Urinary bladder (tissue), 3 donors: ENCODE measurements at regions not wholly inside any gene's neighbourhood (a gene's known extent, or its start where the extent isn't known, plus 50 kb on each side); places are given as distances from the start of the nearest gene placed in this dataset.
A peak's percentile ranks its signal among the peaks of the same experiment; 100 is the strongest.

Experiments used
- DNase-seq: peaks from one replicate; pipeline ENCODE4 v3.0.0-alpha.2; 2015; ENCODE audit errors: extremely low spot score
- H3K27ac ChIP-seq: one replicate; pipeline ENCODE4 v1.5.1; 2013; ENCODE audit warnings: low read depth, mild to moderate bottlenecking, moderate library complexity
- H3K36me3 ChIP-seq: one replicate; pipeline ENCODE4 v1.6.1; 2013; ENCODE audit warnings: mild to moderate bottlenecking, moderate library complexity; ENCODE audit not compliant: insufficient read depth
- H3K4me1 ChIP-seq: one replicate; pipeline ENCODE4 v1.6.1; 2013; ENCODE audit warnings: mild to moderate bottlenecking, moderate library complexity; ENCODE audit not compliant: insufficient read depth
- H3K4me3 ChIP-seq: one replicate; pipeline ENCODE4 v1.5.1; 2013; ENCODE audit warnings: low read depth, low read length
- WGBS: extraction: QIAGEN DNeasy Blood & Tissue Kit; methylation state at CpG from one replicate; pipeline ENCODE4 v1.1.7; 2013; 5-methylcytosine and 5-hydroxymethylcytosine counted together
- donor health status: healthy with polysubstance abuse.
- donor health status: healthy.

GRCh38 chr12:114958538-114958937 lies 274.6 kb upstream of the TBX3 start:
- Histone ChIP-seq H3K27ac (no peak overlapping the region), H3K36me3 (no peaks in the 10 kb centered on the region), H3K4me3 (no peak overlapping the region), H3K4me1 (no peaks in the 10 kb centered on the region)
- no peak for DNase-seq
- WGBS: 96% methylated on average over 4 of the region's 4 CpGs

- WGBS: 83% methylated on average over 5 of the region's 5 CpGs
- no peak for DNase-seq
- no peak overlapping the region for H3K4me3 ChIP-seq
Measured at GRCh38 chr12:114957225-114957624, 273.2 kb upstream of the TBX3 start.

DNA sequence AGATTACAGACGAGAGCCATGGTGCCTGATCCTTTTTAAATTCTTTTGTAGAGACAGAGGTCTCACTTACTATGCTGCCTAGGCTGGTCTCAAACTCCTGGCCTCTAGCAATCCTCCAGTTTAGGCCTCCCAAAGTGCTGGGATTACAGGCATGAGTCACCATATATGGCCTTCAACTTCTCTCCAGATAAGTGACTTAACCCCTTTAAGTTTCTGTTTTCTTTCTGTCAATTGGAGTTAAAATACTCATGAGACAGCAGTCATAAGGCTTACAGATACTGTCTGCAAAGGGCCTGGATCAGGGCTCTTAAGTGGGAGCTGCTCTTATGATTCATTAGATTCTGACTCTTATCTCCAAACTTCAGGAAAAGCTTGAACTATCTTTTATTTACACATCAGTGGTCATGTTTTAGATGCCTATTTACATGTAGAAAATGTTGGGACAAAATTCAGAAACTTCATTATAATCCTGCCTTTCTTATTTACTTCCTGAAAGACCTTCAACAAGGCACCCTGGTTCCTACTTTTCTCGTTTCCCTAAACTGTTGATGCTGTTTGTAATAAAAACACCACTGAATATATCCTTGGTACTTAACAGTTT lies 271.5 kb upstream of the TBX3 start:
- no peak for DNase-seq
- H3K27ac ChIP-seq: no peak overlapping the region
- H3K4me1 ChIP-seq: no peaks in the 10 kb centered on the region
- H3K4me3 ChIP-seq: no peak overlapping the region
- WGBS: 74% methylated on average over 2 of the region's 2 CpGs
- no peaks in the 10 kb centered on the region for H3K36me3 ChIP-seq

More at GRCh38 chr12:114957225-114957624, 273.2 kb upstream of the TBX3 start:
- Histone ChIP-seq H3K27ac (no peak overlapping the region), H3K4me1 (no peaks in the 10 kb centered on the region), H3K36me3 (no peaks in the 10 kb centered on the region)

DNA sequence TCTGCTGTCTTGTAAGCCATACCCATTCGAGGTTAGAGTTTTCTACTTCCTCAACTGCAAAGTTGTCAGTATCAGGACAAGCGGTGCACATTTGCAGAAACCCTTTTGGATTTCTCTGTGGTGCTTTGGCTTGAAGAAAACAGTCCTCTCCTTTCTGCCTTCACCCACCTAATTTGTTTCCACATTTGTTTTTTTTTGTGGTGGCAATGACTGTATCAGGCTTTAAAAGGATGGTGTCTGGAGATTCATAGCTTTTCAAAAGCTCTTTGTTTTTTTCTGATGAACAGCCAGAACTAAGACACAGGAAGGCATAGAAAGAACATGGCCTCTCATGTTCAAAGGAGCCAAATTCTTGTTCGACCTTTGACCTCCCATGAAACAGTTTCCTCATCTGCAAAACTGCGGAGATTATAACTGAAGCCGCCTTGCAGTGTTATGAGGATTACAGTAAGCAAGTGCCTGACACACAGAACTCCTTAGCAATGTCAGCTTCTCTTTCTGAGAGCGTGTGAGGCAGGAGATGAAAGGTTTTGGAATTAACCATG lies 270.6 kb upstream of the TBX3 start:
- Histone ChIP-seq H3K4me1 (no peaks in the 10 kb centered on the region), H3K27ac (no peak overlapping the region)

GRCh38 chr12:114952573-114953271 lies 268.7 kb upstream of the TBX3 start:
- no peak overlapping the region for H3K27ac ChIP-seq
- H3K36me3 ChIP-seq: no peaks in the 10 kb centered on the region
- H3K4me3 ChIP-seq: no peak overlapping the region
- DNase-seq: peak; percentile 55
- H3K4me1 ChIP-seq: no peaks in the 10 kb centered on the region
- WGBS: 42% methylated on average over 18 of the region's 18 CpGs

More for the DNA sequence above, 270.6 kb upstream of the TBX3 start:
- WGBS: 86% methylated on average over 6 of the region's 6 CpGs
- DNase-seq: no peak
- Histone ChIP-seq H3K4me3 (no peak overlapping the region), H3K36me3 (no peaks in the 10 kb centered on the region)

- Histone ChIP-seq H3K27ac (no peak overlapping the region), H3K4me1 (no peaks in the 10 kb centered on the region), H3K36me3 (no peaks in the 10 kb centered on the region), H3K4me3 (no peak overlapping the region)
- WGBS: 86% methylated on average over 8 of the region's 8 CpGs
- no peak for DNase-seq
Measured at GRCh38 chr12:114949058-114949820, 265.3 kb upstream of the TBX3 start.

DNA sequence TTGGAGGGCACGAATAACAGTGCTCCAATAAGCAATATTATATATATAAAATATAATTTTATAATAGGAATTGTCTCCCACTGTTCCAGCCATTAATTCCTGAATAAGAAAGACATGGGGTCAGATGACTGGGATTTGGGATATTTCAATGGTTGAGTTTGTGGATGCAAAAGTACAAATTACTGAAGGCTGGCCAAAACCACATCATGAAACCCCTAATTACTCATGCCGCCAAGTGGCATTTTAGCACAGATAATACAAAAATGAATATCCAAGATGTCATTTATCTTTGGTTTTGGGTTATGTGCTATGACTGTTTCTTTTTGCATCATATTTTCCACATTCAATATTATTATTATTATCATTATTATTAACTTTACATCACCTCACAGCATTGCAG lies 261.4 kb upstream of the TBX3 start:
- WGBS: 87% methylated on average over 2 of the region's 2 CpGs
- Histone ChIP-seq H3K36me3 (no peaks in the 10 kb centered on the region), H3K4me1 (no peaks in the 10 kb centered on the region), H3K4me3 (no peak overlapping the region), H3K27ac (no peak overlapping the region)
- no peak for DNase-seq

- H3K36me3 ChIP-seq: no peaks in the 10 kb centered on the region
- 75% methylated on average over 4 of the region's 4 CpGs for WGBS
- DNase-seq: no peak
- no peak overlapping the region for H3K4me3 ChIP-seq
- no peak overlapping the region for H3K27ac ChIP-seq
- no peaks in the 10 kb centered on the region for H3K4me1 ChIP-seq
Measured at GRCh38 chr12:114944736-114945135, 260.8 kb upstream of the TBX3 start.

GRCh38 chr12:114943601-114944000 lies 259.6 kb upstream of the TBX3 start:
- H3K27ac ChIP-seq: no peak overlapping the region
- no peak for DNase-seq
- no peaks in the 10 kb centered on the region for H3K4me1 ChIP-seq
- H3K4me3 ChIP-seq: no peak overlapping the region
- 95% methylated on average over 1 of the region's 1 CpG for WGBS
- no peaks in the 10 kb centered on the region for H3K36me3 ChIP-seq

DNA sequence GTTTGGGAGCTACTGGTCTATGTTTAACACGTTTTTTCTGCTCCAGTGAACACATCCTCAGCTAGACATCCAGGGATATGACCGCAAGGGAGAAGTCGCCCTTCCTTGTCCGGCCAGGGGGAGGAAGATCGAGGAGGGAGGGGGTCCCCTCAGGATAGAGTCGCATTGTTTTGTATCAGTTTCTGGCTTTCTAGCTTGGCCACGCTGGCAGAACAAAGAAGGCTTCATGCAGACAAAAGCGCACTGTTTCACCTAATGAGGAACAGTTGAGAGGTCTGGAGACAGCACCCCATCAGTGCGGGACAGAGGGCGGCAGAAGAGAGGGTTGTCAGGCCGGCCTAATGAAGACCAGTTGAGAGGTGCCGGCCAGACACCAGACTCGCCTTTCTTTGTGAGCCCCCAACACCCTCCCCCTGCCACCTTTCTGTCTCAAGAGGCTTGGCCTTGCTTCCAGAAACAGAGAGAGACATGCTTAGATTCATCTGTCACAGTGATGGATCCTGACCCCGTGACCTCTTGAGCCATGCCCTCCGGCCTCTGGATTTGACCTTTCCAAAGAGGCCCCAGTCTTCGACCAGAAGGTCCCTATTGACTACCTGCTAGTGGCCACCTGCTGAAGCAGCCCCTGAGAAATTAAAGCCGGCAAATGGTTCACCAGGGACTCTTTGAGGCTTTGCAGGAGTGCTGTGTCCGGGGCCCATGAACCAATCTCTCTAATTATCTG lies 254.7 kb upstream of the TBX3 start:
- Histone ChIP-seq H3K4me3 (no peak overlapping the region), H3K27ac (no peak overlapping the region), H3K4me1 (no peaks in the 10 kb centered on the region), H3K36me3 (no peaks in the 10 kb centered on the region)
- 90% methylated on average over 18 of the region's 18 CpGs for WGBS
- no peak for DNase-seq

- 65% methylated on average over 11 of the region's 11 CpGs for WGBS
Measured at GRCh38 chr12:114936148-114937079, 252.4 kb upstream of the TBX3 start.

DNA sequence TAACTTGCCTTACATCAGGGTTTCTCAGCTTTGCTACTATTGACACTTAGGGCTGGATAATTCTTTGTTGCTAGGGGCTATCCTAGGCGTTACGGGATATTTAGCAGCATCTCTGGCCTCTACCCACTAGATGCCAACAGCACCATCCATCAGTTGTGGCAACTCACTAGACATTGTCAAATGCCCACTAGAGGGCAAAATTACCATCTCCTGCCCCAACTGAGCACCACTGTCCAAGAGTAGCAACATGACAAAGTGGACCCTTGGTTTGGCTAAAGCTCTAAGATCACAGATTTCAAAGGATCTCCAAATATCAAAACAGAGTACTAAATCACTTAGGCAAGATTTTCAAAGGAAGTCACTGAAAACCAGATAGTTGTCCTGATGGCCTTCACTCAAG lies 251.7 kb upstream of the TBX3 start:
- H3K36me3 ChIP-seq: no peaks in the 10 kb centered on the region
- no peak for DNase-seq
- H3K27ac ChIP-seq: no peak overlapping the region
- no peak overlapping the region for H3K4me3 ChIP-seq
- WGBS: 97% methylated on average over 2 of the region's 2 CpGs
- H3K4me1 ChIP-seq: no peaks in the 10 kb centered on the region

More at GRCh38 chr12:114936148-114937079, 252.4 kb upstream of the TBX3 start:
- no peak for DNase-seq
- Histone ChIP-seq H3K4me3 (no peak overlapping the region), H3K36me3 (no peaks in the 10 kb centered on the region), H3K27ac (no peak overlapping the region), H3K4me1 (no peaks in the 10 kb centered on the region)
